Neural cell (in vitro differentiated cells): ENCODE measurements at regions not wholly inside any gene's neighbourhood (a gene's known extent, or its start where the extent isn't known, plus 50 kb on each side); places are given as distances from the start of the nearest gene placed in this dataset.

ENCODE experiments used
- CTCF ChIP-seq: fragments of 450-650 bp; IDR thresholded peaks from 2 replicates; pipeline ENCODE4 v1.5.1; 2014; ENCODE audit warnings: antibody characterized with exemption, mild to moderate bottlenecking, moderate library complexity; ENCODE audit not compliant: poor library complexity, severe bottlenecking
- EP300 ChIP-seq: fragments of 450-650 bp; conservative IDR thresholded peaks from 2 replicates; pipeline ENCODE4 v1.6.1; 2014; ENCODE audit warnings: antibody characterized with exemption, mild to moderate bottlenecking, moderate library complexity; ENCODE audit not compliant: poor library complexity, severe bottlenecking
- EZH2 ChIP-seq: fragments of 200-600, 300-800 bp; shearing (Covaris generic), sonication (generic); IDR thresholded peaks from 2 replicates; pipeline ENCODE4 v1.6.1; 2014; ENCODE audit warnings: antibody characterized with exemption, low read length, borderline replicate concordance, mild to moderate bottlenecking; ENCODE audit not compliant: insufficient read depth, poor library complexity, severe bottlenecking

- TF ChIP-seq CTCF (no peak), EP300 (no peak), EZH2 (no peak)
Measured at GRCh38 chr9:83144492-83144891, 81.5 kb upstream of the RASEF start.
